H1 (cell line): ENCODE measurements at regions not wholly inside any gene's neighbourhood (a gene's known extent, or its start where the extent isn't known, plus 50 kb on each side); places are given as distances from the start of the nearest gene placed in this dataset.

Experiments used
- ASH2L ChIP-seq: fragments of 200-600, 300-600 bp; sonication (generic); IDR thresholded peaks from one replicate; pipeline ENCODE4 v1.7.1; 2017; ENCODE audit warnings: low read length
- CBX5 ChIP-seq: fragments of 300-800, 300-1000 bp; sonication (generic); IDR thresholded peaks from 2 replicates; pipeline ENCODE4 v1.7.1; 2016; ENCODE audit warnings: antibody characterized with exemption, low read length, low read depth
- CTBP2 ChIP-seq: IDR thresholded peaks from 2 replicates; pipeline ENCODE4 v1.7.0; 2011; ENCODE audit warnings: borderline replicate concordance, mild to moderate bottlenecking, moderate library complexity, mixed read lengths, low read length; ENCODE audit not compliant: insufficient read depth, insufficient read length
- CTCF ChIP-seq, 3 experiments: IDR thresholded peaks; 1 replicate in 2 of 3; 2 replicates in 1 of 3; pipeline versions ENCODE4 v1.5.1 to v1.6.1; 2011; ENCODE audit warnings: low read length in 3 of 3, mild to moderate bottlenecking in 3 of 3, inconsistent platforms in 2 of 3, low read depth in 1 of 3, moderate library complexity in 1 of 3; ENCODE audit not compliant: insufficient read depth in 1 of 3; ENCODE audit errors: control extremely low read depth in 1 of 3
- HDAC6 ChIP-seq: IDR thresholded peaks from one replicate; pipeline ENCODE4 v1.7.1; 2012; ENCODE audit warnings: low read depth, mild to moderate bottlenecking, inconsistent platforms, low read length, moderate library complexity
- JUN ChIP-seq: IDR thresholded peaks from 2 replicates; pipeline ENCODE4 v1.6.1; 2011; ENCODE audit warnings: low read depth, mild to moderate bottlenecking, improper control_type of control experiment, low read length
- JUND ChIP-seq: IDR thresholded peaks from 2 replicates; pipeline ENCODE4 v1.6.1; 2011; ENCODE audit warnings: mild to moderate bottlenecking, improper control_type of control experiment, low read length
- KDM5A ChIP-seq: fragments of 200-600 bp; IDR thresholded peaks from 2 replicates; pipeline ENCODE4 v1.7.1; 2012; ENCODE audit warnings: mild to moderate bottlenecking, low read length, inconsistent platforms, mixed read lengths
- NRF1 ChIP-seq: IDR thresholded peaks from 2 replicates; pipeline ENCODE4 v1.6.1; 2011; ENCODE audit warnings: mild to moderate bottlenecking, low read depth, low read length, improper control_type of control experiment
- RNF2 ChIP-seq: fragments of 200-900, 300-1000 bp; sonication (generic); IDR thresholded peaks from 2 replicates; pipeline ENCODE4 v1.7.1; 2016; ENCODE audit warnings: borderline replicate concordance, low read depth, mild to moderate bottlenecking, antibody characterized with exemption, low read length; ENCODE audit not compliant: poor library complexity, severe bottlenecking; ENCODE audit errors: missing control alignments
- SIX5 ChIP-seq: IDR thresholded peaks from 2 replicates; pipeline ENCODE4 v1.6.1; 2011; ENCODE audit warnings: mild to moderate bottlenecking, low read depth, low read length
- SP4 ChIP-seq: IDR thresholded peaks from 2 replicates; pipeline ENCODE4 v1.6.1; 2012; ENCODE audit warnings: low read length, inconsistent platforms
- YY1 ChIP-seq: IDR thresholded peaks from 2 replicates; pipeline ENCODE4 v1.6.1; 2011; ENCODE audit warnings: low read depth, mild to moderate bottlenecking, low read length

GRCh38 chr13:81458170-81458569 lies 1117.2 kb upstream of the SPRY2 start (continued):
- TF ChIP-seq CTBP2, result no peak
- TF ChIP-seq KDM5A, result no peak
- no peak for TF ChIP-seq HDAC6
- TF ChIP-seq SIX5, result no peak
- TF ChIP-seq YY1, result no peak
- TF ChIP-seq CTCF (IDR thresholded peaks at IDR 0.05; ENCODE audit: control extremely low read depth in 1 of 3, insufficient read depth in 1 of 3, low read depth in 1 of 3, low read length in 3 of 3), result no peak
- TF ChIP-seq NRF1, result no peak
- TF ChIP-seq JUND, result no peak
- TF ChIP-seq RNF2, result no peak
- no peak for TF ChIP-seq SP4
- TF ChIP-seq ASH2L, result no peak
- no peak for TF ChIP-seq JUN
- no peak for TF ChIP-seq CBX5
